NT2/D1 (cell line): ENCODE measurements at regions not wholly inside any gene's neighbourhood (a gene's known extent, or its start where the extent isn't known, plus 50 kb on each side); places are given as distances from the start of the nearest gene placed in this dataset.

ENCODE experiments used
- SUZ12 ChIP-seq: IDR thresholded peaks from 2 replicates; pipeline ENCODE4 v1.6.1; 2011; ENCODE audit not compliant: insufficient read length, insufficient read depth; ENCODE audit errors: extremely low read depth
- YY1 ChIP-seq: IDR thresholded peaks from 2 replicates; pipeline ENCODE4 v1.6.1; 2011; ENCODE audit not compliant: insufficient read length, insufficient read depth
- ZNF274 ChIP-seq: IDR thresholded peaks from 2 replicates; pipeline ENCODE4 v1.6.1; 2011; ENCODE audit warnings: mild to moderate bottlenecking, low read depth, low read length

DNA sequence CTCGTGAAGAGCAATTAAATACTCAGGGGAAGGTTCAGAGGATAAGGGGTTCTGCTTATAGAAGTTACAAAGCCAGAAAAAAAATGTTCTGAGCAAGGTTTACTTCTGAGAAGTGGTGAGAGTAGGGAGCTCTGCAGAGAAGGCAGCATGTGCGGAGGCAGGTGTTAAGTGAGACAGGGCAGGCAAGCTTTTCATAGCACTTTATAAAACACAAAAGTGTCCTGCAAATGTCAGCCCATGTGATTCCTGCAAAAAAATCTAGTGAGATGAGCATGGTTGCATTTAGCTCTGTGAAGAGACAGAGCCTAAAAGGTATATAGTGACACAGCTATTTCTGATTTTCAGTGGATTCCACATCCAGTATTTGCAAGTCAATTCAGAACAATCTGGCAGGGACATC is 223.8 kb upstream of the SYT4 start:
- no peak for TF ChIP-seq ZNF274
- TF ChIP-seq SUZ12 = no peak
- TF ChIP-seq YY1 = no peak
